Peyer's patch (tissue), 4 donors: ENCODE measurements at regions not wholly inside any gene's neighbourhood (a gene's known extent, or its start where the extent isn't known, plus 50 kb on each side); places are given as distances from the start of the nearest gene placed in this dataset.

Experiments used
- POLR2A ChIP-seq, 2 donors: fragments of 450-650 bp; IDR thresholded peaks; one replicate each; pipeline ENCODE4 v1.5.1; 2017; ENCODE audit warnings: antibody characterized with exemption in 2 of 2, mild to moderate bottlenecking in 2 of 2, moderate library complexity in 2 of 2
- TF ChIP-seq, protein P1 (sequence below), 6 experiments: fragments of 450-650 bp in 4 of 6; fragments of 200-600 bp in 2 of 6; sonication (generic) in 1 of 6; IDR thresholded peaks; one replicate each; pipeline ENCODE4 v1.5.1; 2017 to 2019; ENCODE audit warnings: antibody characterized with exemption in 6 of 6, mild to moderate bottlenecking in 3 of 6, moderate library complexity in 1 of 6

DNA sequence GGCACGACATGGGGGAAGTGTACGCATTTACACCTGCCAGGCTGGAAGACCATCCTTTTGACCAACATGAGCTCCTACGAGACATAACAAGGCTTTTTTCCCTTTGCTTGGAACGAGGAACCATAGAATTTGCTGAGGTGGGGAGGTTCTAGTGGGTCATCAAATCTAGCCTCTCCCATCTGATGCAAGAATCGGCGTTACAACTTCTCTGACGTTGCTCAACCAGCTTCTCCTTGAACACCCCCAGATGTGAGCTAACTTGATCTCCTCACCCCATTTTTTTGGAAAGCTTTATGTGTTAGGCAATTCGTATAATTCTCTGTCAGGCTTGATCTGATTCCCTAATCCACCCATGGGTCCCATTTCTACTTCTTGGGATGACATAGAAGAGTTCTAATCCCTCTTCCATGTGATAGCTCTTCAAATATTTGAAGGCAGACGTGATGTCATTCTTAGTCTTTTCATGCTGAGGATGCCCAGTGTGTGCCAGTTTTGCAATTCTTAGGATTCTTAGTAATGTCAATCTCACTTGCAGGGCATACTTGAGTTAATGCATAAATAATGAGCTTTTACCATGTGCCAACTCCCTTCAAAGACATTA is 163.6 kb upstream of the PARP11 start:
- TF ChIP-seq, protein P1, sequence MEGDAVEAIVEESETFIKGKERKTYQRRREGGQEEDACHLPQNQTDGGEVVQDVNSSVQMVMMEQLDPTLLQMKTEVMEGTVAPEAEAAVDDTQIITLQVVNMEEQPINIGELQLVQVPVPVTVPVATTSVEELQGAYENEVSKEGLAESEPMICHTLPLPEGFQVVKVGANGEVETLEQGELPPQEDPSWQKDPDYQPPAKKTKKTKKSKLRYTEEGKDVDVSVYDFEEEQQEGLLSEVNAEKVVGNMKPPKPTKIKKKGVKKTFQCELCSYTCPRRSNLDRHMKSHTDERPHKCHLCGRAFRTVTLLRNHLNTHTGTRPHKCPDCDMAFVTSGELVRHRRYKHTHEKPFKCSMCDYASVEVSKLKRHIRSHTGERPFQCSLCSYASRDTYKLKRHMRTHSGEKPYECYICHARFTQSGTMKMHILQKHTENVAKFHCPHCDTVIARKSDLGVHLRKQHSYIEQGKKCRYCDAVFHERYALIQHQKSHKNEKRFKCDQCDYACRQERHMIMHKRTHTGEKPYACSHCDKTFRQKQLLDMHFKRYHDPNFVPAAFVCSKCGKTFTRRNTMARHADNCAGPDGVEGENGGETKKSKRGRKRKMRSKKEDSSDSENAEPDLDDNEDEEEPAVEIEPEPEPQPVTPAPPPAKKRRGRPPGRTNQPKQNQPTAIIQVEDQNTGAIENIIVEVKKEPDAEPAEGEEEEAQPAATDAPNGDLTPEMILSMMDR (IDR thresholded peaks at IDR 0.05), result no peak
- no peak for TF ChIP-seq POLR2A (IDR thresholded peaks at IDR 0.05)
